Amygdala (tissue), 56 donors: ENCODE measurements at regions not wholly inside any gene's neighbourhood (a gene's known extent, or its start where the extent isn't known, plus 50 kb on each side); places are given as distances from the start of the nearest gene placed in this dataset.

ENCODE experiments used
- DNase-seq, 56 donors: peaks; one replicate each; lab custom pipeline; 2025; lab: John Stamatoyannopoulos, UW

- DNase-seq, result no peak
These were observed 107.3 kb upstream of the SLC8A1 start for GRCh38 chr2:40559175-40559574.

- no peak for DNase-seq
These were observed 112.3 kb upstream of the SLC8A1 start for GRCh38 chr2:40564184-40564583.

- DNase-seq, result no peak
These were observed 127.4 kb upstream of the SLC8A1 start for GRCh38 chr2:40579247-40579646.

- DNase-seq, result no peak
These were observed 132.5 kb upstream of the SLC8A1 start for GRCh38 chr2:40584432-40584831.

- no peak for DNase-seq
These were observed 139.9 kb upstream of the SLC8A1 start for GRCh38 chr2:40591774-40592173.

- no peak for DNase-seq
These were observed 140.3 kb upstream of the SLC8A1 start for GRCh38 chr2:40592218-40592617.

- no peak for DNase-seq
These were observed 155.0 kb upstream of the SLC8A1 start for GRCh38 chr2:40606862-40607261.

GRCh38 chr2:40611196-40611595 lies 159.3 kb upstream of the SLC8A1 start:
- no peak for DNase-seq

- DNase-seq, result no peak
These were observed 174.0 kb upstream of the SLC8A1 start for GRCh38 chr2:40625849-40626248.

GRCh38 chr2:40628556-40628955 lies 176.7 kb upstream of the SLC8A1 start:
- no peak for DNase-seq

GRCh38 chr2:40629768-40630434 lies 178.0 kb upstream of the SLC8A1 start:
- no peak for DNase-seq

- DNase-seq, result no peak
These were observed 187.4 kb upstream of the SLC8A1 start for GRCh38 chr2:40639320-40639719.

GRCh38 chr2:40642237-40642636 lies 190.3 kb upstream of the SLC8A1 start:
- no peak for DNase-seq

GRCh38 chr2:40642726-40643125 lies 190.8 kb upstream of the SLC8A1 start:
- DNase-seq, result no peak

GRCh38 chr2:40646642-40647041 lies 194.8 kb upstream of the SLC8A1 start:
- DNase-seq, result no peak

GRCh38 chr2:40652155-40652554 lies 200.3 kb upstream of the SLC8A1 start:
- DNase-seq, result no peak

GRCh38 chr2:40653829-40654228 lies 201.9 kb upstream of the SLC8A1 start:
- DNase-seq, result no peak

GRCh38 chr2:40654346-40654745 lies 202.5 kb upstream of the SLC8A1 start:
- DNase-seq, result no peak

GRCh38 chr2:40658941-40659340 lies 207.1 kb upstream of the SLC8A1 start:
- DNase-seq, result no peak

- no peak for DNase-seq
These were observed 213.8 kb upstream of the SLC8A1 start for GRCh38 chr2:40665493-40666232.

- DNase-seq, result no peak
These were observed 214.5 kb upstream of the SLC8A1 start for GRCh38 chr2:40666398-40666797.

- DNase-seq, result no peak
These were observed 216.5 kb upstream of the SLC8A1 start for GRCh38 chr2:40668425-40668824.
